HCT116 (cell line): ENCODE measurements at regions not wholly inside any gene's neighbourhood (a gene's known extent, or its start where the extent isn't known, plus 50 kb on each side); places are given as distances from the start of the nearest gene placed in this dataset.

ENCODE experiments used
- ATAC-seq: fragments of 200-7000 bp; cut with Tn5 transposase; 2 replicates; pipeline ENCODE4 v1.9.1; 2020; ENCODE audit warnings: mild to moderate bottlenecking, moderate library complexity
- BruUV-seq: library from RNA; stranded (reverse); fragments of 400-500 nt; replicated peaks from 2 replicates; lab custom pipeline; 2021; lab: Mats Ljungman, UMichigan
- CTCF ChIA-PET: fragments of 300-600 bp; sonication (Branson Sonifier 250); formaldehyde crosslinking; loops from one replicate; lab custom pipeline; 2021; ENCODE audit warnings: antibody characterized with exemption; lab: Charles Lee
- POLR2A ChIA-PET: fragments of 300-600, 350-600 bp; sonication (Branson Sonifier 250); formaldehyde crosslinking; loops from one replicate; lab custom pipeline; 2021; ENCODE audit warnings: antibody characterized with exemption; lab: Charles Lee
- RAD21 ChIA-PET, 2 experiments: fragments of 300-600 bp; sonication (Branson Sonifier 250); formaldehyde crosslinking; loops; one replicate each; lab custom pipeline; 2023; ENCODE audit warnings: low total read pairs in 2 of 2; ENCODE audit not compliant: uncharacterized antibody in 2 of 2, unreplicated experiment in 2 of 2, low non-redundant PET in 1 of 2; lab: Charles Lee
- DNase-seq: peaks from one replicate; pipeline ENCODE4 v3.0.0-alpha.2; 2010; ENCODE audit warnings: low read depth, low spot score
- H2AFZ ChIP-seq: fragments of 200-600 bp; shearing (Covaris generic), sonication (generic); 2 replicates; pipeline ENCODE4 v1.6.1; 2017; ENCODE audit warnings: low read depth, mixed run types, mixed read lengths, antibody characterized with exemption, low read length; ENCODE audit not compliant: poor library complexity, severe bottlenecking
- H3K27ac ChIP-seq: 2 replicates; pipeline ENCODE4 v1.5.1; 2012; ENCODE audit warnings: low read depth, low read length
- H3K27me3 ChIP-seq: fragments of 200-600 bp; sonication (generic); 2 replicates; pipeline ENCODE4 v1.6.1; 2016; ENCODE audit warnings: mixed run types, low read length, mixed read lengths; ENCODE audit not compliant: insufficient read depth
- H3K36me3 ChIP-seq, 2 experiments: fragments of 200-500 bp in 1 of 2; fragments of 200-600 bp in 1 of 2; sonication (Bioruptor generic) in 1 of 2; sonication (generic) in 1 of 2; 2 replicates each; pipeline versions ENCODE4 v1.5.1 to v1.6.1; 2014 to 2016; ENCODE audit warnings: low read length in 2 of 2, inconsistent platforms in 1 of 2, mixed read lengths in 1 of 2, mixed run types in 1 of 2; ENCODE audit not compliant: insufficient read depth in 2 of 2, control insufficient read depth in 1 of 2
- H3K4me1 ChIP-seq, 2 experiments: fragments of 200-600 bp in 1 of 2; sonication (generic) in 1 of 2; 2 replicates each; pipeline versions ENCODE4 v1.5.1 to v1.6.1; 2012 to 2017; ENCODE audit warnings: low read length in 2 of 2, inconsistent platforms in 1 of 2, mild to moderate bottlenecking in 1 of 2, mixed read lengths in 1 of 2, mixed run types in 1 of 2, moderate library complexity in 1 of 2; ENCODE audit not compliant: insufficient read depth in 2 of 2, control insufficient read depth in 1 of 2
- H3K4me2 ChIP-seq: fragments of 200-600 bp; sonication (generic); 2 replicates; pipeline ENCODE4 v1.6.1; 2017; ENCODE audit warnings: mixed run types, low read length, mixed read lengths
- H3K4me3 ChIP-seq, 2 experiments: fragments of 200-600 bp in 1 of 2; sonication (generic) in 1 of 2; replicated peaks in 1 of 2; 2 replicates each; pipeline ENCODE4 v1.5.1; 2011 to 2016; ENCODE audit warnings: low read length in 2 of 2, control low read depth in 1 of 2, low read depth in 1 of 2, mild to moderate bottlenecking in 1 of 2, mixed read lengths in 1 of 2, mixed run types in 1 of 2
- H3K79me2 ChIP-seq: fragments of 200-600 bp; sonication (generic); 2 replicates; pipeline ENCODE4 v1.6.1; 2017; ENCODE audit warnings: mild to moderate bottlenecking, mixed run types, low read length, moderate library complexity, mixed read lengths; ENCODE audit not compliant: insufficient read depth
- H3K9ac ChIP-seq: fragments of 200-600 bp; sonication (generic); 2 replicates; pipeline ENCODE4 v1.6.1; 2016; ENCODE audit warnings: low read length, mixed read lengths
- H3K9me2 ChIP-seq: fragments of 200-600 bp; sonication (generic), shearing (Covaris generic); 2 replicates; pipeline ENCODE4 v1.6.1; 2017; ENCODE audit warnings: mixed run types, mild to moderate bottlenecking, moderate library complexity; ENCODE audit not compliant: insufficient read depth
- H3K9me3 ChIP-seq, 2 experiments: fragments of 200-500 bp in 1 of 2; fragments of 200-600 bp in 1 of 2; sonication (Bioruptor generic) in 1 of 2; sonication (generic) in 1 of 2; 2 replicates each; pipeline ENCODE4 v1.6.1; 2014 to 2017; ENCODE audit warnings: low read length in 2 of 2, mixed read lengths in 2 of 2, inconsistent platforms in 1 of 2, low read depth in 1 of 2, mild to moderate bottlenecking in 1 of 2, mixed run types in 1 of 2, moderate library complexity in 1 of 2; ENCODE audit not compliant: control insufficient read depth in 1 of 2, insufficient read depth in 1 of 2
- H4K20me1 ChIP-seq: fragments of 200-600 bp; sonication (generic), shearing (Covaris generic); 2 replicates; pipeline ENCODE4 v1.6.1; 2017; ENCODE audit warnings: mixed run types, mild to moderate bottlenecking, moderate library complexity; ENCODE audit not compliant: insufficient read depth
- CBX3 ChIP-seq: IDR thresholded peaks from 2 replicates; pipeline ENCODE4 v1.6.1; 2012; ENCODE audit warnings: low read depth
- CTCF ChIP-seq, 3 experiments: fragments of 200-600 bp in 1 of 3; sonication (generic) in 1 of 3; IDR thresholded peaks in 2 of 3; conservative IDR thresholded peaks in 1 of 3; 2 replicates each; pipeline ENCODE4 v1.5.1; 2012 to 2017; ENCODE audit warnings: low read depth in 2 of 3, low read length in 2 of 3, antibody characterized with exemption in 1 of 3, borderline replicate concordance in 1 of 3, control low read depth in 1 of 3, mild to moderate bottlenecking in 1 of 3, mixed read lengths in 1 of 3, mixed run types in 1 of 3, moderate library complexity in 1 of 3; ENCODE audit not compliant: insufficient read depth in 1 of 3
- EGR1 ChIP-seq: IDR thresholded peaks from 2 replicates; pipeline ENCODE4 v1.6.1; 2012; ENCODE audit warnings: low read depth
- EZH2 ChIP-seq: fragments of 200-600 bp; sonication (generic); IDR thresholded peaks from 2 replicates; pipeline ENCODE4 v1.6.1; 2017; ENCODE audit warnings: antibody characterized with exemption, mixed run types
- FOSL1 ChIP-seq: IDR thresholded peaks from 2 replicates; pipeline ENCODE4 v1.6.1; 2012; ENCODE audit warnings: low read depth
- SRF ChIP-seq: IDR thresholded peaks from 2 replicates; pipeline ENCODE4 v1.6.1; 2012; ENCODE audit warnings: low read depth
- TCF7L2 ChIP-seq: IDR thresholded peaks from 2 replicates; pipeline ENCODE4 v1.7.0; 2011; ENCODE audit warnings: borderline replicate concordance, inconsistent platforms; ENCODE audit not compliant: insufficient read depth, insufficient read length; ENCODE audit errors: extremely low read depth
- ZFX ChIP-seq: fragments of 450-650 bp; IDR thresholded peaks from 2 replicates; pipeline ENCODE4 v1.6.1; 2017
- ZNF274 ChIP-seq: fragments of 200-500 bp; sonication (Bioruptor generic); IDR thresholded peaks from 2 replicates; pipeline ENCODE4 v1.6.1; 2014; ENCODE audit warnings: mild to moderate bottlenecking, low read depth, low read length, inconsistent platforms
- intact Hi-C: fragments of 100-400 bp; cut with micrococcal nuclease; formaldehyde crosslinking; loops from 2 replicates; pipeline ENCODE4 v1.10.0; 2022

- TF ChIP-seq CTCF (IDR thresholded peaks at IDR 0.05 in 2 of 3, conservative IDR thresholded peaks at IDR 0.05 in 1 of 3; ENCODE audit: borderline replicate concordance in 1 of 3, insufficient read depth in 1 of 3, low read depth in 2 of 3, low read length in 2 of 3), result no peak
- no peak for TF ChIP-seq SRF
- no peak for TF ChIP-seq EGR1
- TF ChIP-seq EZH2, result no peak
- TF ChIP-seq FOSL1, result no peak
- no peak for TF ChIP-seq ZNF274
- TF ChIP-seq ZFX, result no peak
- TF ChIP-seq TCF7L2, result no peak
Measured at GRCh38 chr6:141528596-141528995, 604.1 kb upstream of the GJE1 start (continued).

- Histone ChIP-seq H3K27ac (no peak overlapping the region), H3K79me2 (no peaks in the 10 kb centered on the region), H3K27me3 (no peaks in the 10 kb centered on the region), H3K9me2 (no peaks in the 10 kb centered on the region), H2AFZ (no peak overlapping the region), H3K9ac (no peak overlapping the region), H3K4me3 (no peak overlapping the region), H3K36me3 (no peaks in the 10 kb centered on the region), H4K20me1 (no peaks in the 10 kb centered on the region), H3K9me3 (no peaks in the 10 kb centered on the region), H3K4me2 (no peak overlapping the region), H3K4me1 (no peaks in the 10 kb centered on the region)
- BruUV-seq, result no TSS peak
- ATAC-seq (no peak), DNase-seq (no peak)
- ChIA-PET POLR2A (no interaction called here), RAD21 (no interaction called here), CTCF (no interaction called here)
- intact Hi-C loops, result no loop called here
- no peak for TF ChIP-seq CBX3
Measured at GRCh38 chr6:141526985-141527384, 605.7 kb upstream of the GJE1 start.
